IPS DF 6.9 (cell line): ENCODE measurements at regions not wholly inside any gene's neighbourhood (a gene's known extent, or its start where the extent isn't known, plus 50 kb on each side); places are given as distances from the start of the nearest gene placed in this dataset.
"Not testable (repeated sequence)": the region's sequence is repeated elsewhere in the genome, so short reads cannot be mapped to it uniquely, and the experiment has no call there.

Source experiments
- DNase-seq: peaks from one replicate; pipeline ENCODE4 v3.0.0-alpha.2; 2013; ENCODE audit warnings: low read depth, low spot score
- H3K27ac ChIP-seq: one replicate; pipeline ENCODE4 v1.5.1; 2013; ENCODE audit warnings: low read length, control low read depth
- H3K27me3 ChIP-seq: 2 replicates; pipeline ENCODE4 v1.6.1; 2013; ENCODE audit warnings: mild to moderate bottlenecking, low read length; ENCODE audit not compliant: control insufficient read depth, insufficient read depth
- H3K36me3 ChIP-seq: 2 replicates; pipeline ENCODE4 v1.6.1; 2013; ENCODE audit warnings: low read length; ENCODE audit not compliant: control insufficient read depth, insufficient read depth
- H3K4me1 ChIP-seq: 2 replicates; pipeline ENCODE4 v1.6.1; 2013; ENCODE audit warnings: low read length; ENCODE audit not compliant: control insufficient read depth, insufficient read depth
- H3K4me3 ChIP-seq: 2 replicates; pipeline ENCODE4 v1.5.1; 2013; ENCODE audit warnings: mild to moderate bottlenecking, low read length
- H3K9me3 ChIP-seq: 2 replicates; pipeline ENCODE4 v1.6.1; 2013; ENCODE audit warnings: low read length, inconsistent platforms; ENCODE audit not compliant: control insufficient read depth, insufficient read depth
- WGBS: extraction: QIAGEN DNeasy Blood & Tissue Kit; methylation state at CpG from one replicate; pipeline ENCODE4 v1.1.7; 2013; ENCODE audit warnings: mixed read lengths, missing lambda C conversion rate; ENCODE audit not compliant: insufficient read length, insufficient coverage; 5-methylcytosine and 5-hydroxymethylcytosine counted together

GRCh38 chr7:47179812-47180515, 401.9 kb downstream of the TNS3 start:
- H3K27me3 ChIP-seq: no peaks in the 10 kb centered on the region
- DNase-seq: no peak
- no peak overlapping the region for H3K27ac ChIP-seq
- no peaks in the 10 kb centered on the region for H3K4me1 ChIP-seq
- no peaks in the 10 kb centered on the region for H3K9me3 ChIP-seq
- H3K4me3 ChIP-seq: no peak overlapping the region
- no peaks in the 10 kb centered on the region for H3K36me3 ChIP-seq
- WGBS: no CpG with 5 or more reads among the region's 8 CpGs

GRCh38 chr7:47172602-47173539, 409.0 kb downstream of the TNS3 start:
- not testable (repeated sequence) for H3K27me3 ChIP-seq, H3K4me1 ChIP-seq, H3K27ac ChIP-seq, H3K36me3 ChIP-seq, H3K9me3 ChIP-seq, H3K4me3 ChIP-seq, DNase-seq
- WGBS: no CpG with 5 or more reads among the region's 7 CpGs

- Histone ChIP-seq H3K27ac (no peak overlapping the region), H3K4me1 (no peaks in the 10 kb centered on the region), H3K9me3 (no peaks in the 10 kb centered on the region), H3K4me3 (no peak overlapping the region), H3K36me3 (no peaks in the 10 kb centered on the region), H3K27me3 (no peaks in the 10 kb centered on the region)
- WGBS: no CpG with 5 or more reads among the region's 1 CpG
- no peak for DNase-seq
Observed at GRCh38 chr7:47170516-47170915, 411.4 kb downstream of the TNS3 start.

- no peak for DNase-seq
- no peaks in the 10 kb centered on the region for H3K4me1 ChIP-seq
- H3K36me3 ChIP-seq: no peaks in the 10 kb centered on the region
- H3K27me3 ChIP-seq: no peaks in the 10 kb centered on the region
- no CpG with 5 or more reads among the region's 3 CpGs for WGBS
- H3K9me3 ChIP-seq: no peaks in the 10 kb centered on the region; the same call in 1 of the 2 replicates
- H3K4me3 ChIP-seq: no peak overlapping the region
- no peak overlapping the region for H3K27ac ChIP-seq
Observed at GRCh38 chr7:47154791-47155190, 427.1 kb downstream of the TNS3 start.

- no peaks in the 10 kb centered on the region for H3K9me3 ChIP-seq
- H3K27me3 ChIP-seq: no peaks in the 10 kb centered on the region
- no CpG with 5 or more reads among the region's 6 CpGs for WGBS
- no peaks in the 10 kb centered on the region for H3K4me1 ChIP-seq
- H3K36me3 ChIP-seq: no peaks in the 10 kb centered on the region
- H3K27ac ChIP-seq: no peak overlapping the region
- DNase-seq: peak; percentile 45
- H3K4me3 ChIP-seq: no peak overlapping the region
Observed at GRCh38 chr7:47153576-47153975, 428.3 kb downstream of the TNS3 start.

GRCh38 chr7:47153058-47153457, 428.9 kb downstream of the TNS3 start:
- no peak overlapping the region for H3K4me3 ChIP-seq
- no peak overlapping the region for H3K27ac ChIP-seq
- no peaks in the 10 kb centered on the region for H3K36me3 ChIP-seq
- H3K4me1 ChIP-seq: no peaks in the 10 kb centered on the region
- H3K27me3 ChIP-seq: no peaks in the 10 kb centered on the region
- H3K9me3 ChIP-seq: no peaks in the 10 kb centered on the region
- no peak for DNase-seq
- no CpG with 5 or more reads among the region's 5 CpGs for WGBS

GRCh38 chr7:47152307-47152706, 429.6 kb downstream of the TNS3 start:
- Histone ChIP-seq H3K27me3 (no peaks in the 10 kb centered on the region), H3K27ac (no peak overlapping the region), H3K4me1 (no peaks in the 10 kb centered on the region), H3K4me3 (no peak overlapping the region), H3K9me3 (no peaks in the 10 kb centered on the region), H3K36me3 (no peaks in the 10 kb centered on the region)
- DNase-seq: no peak
- no CpG with 5 or more reads among the region's 2 CpGs for WGBS

- no peak overlapping the region for H3K27ac ChIP-seq
- no CpG with 5 or more reads among the region's 4 CpGs for WGBS
- no peaks in the 10 kb centered on the region for H3K27me3 ChIP-seq
Observed at GRCh38 chr7:47150497-47151260, 431.2 kb downstream of the TNS3 start.

GRCh38 chr7:47149971-47150370, 431.9 kb downstream of the TNS3 start:
- DNase-seq: no peak
- Histone ChIP-seq H3K27me3 (no peaks in the 10 kb centered on the region), H3K36me3 (no peaks in the 10 kb centered on the region), H3K27ac (no peak overlapping the region), H3K4me3 (no peak overlapping the region), H3K4me1 (no peaks in the 10 kb centered on the region), H3K9me3 (no peaks in the 10 kb centered on the region)
- WGBS: no CpG with 5 or more reads among the region's 4 CpGs

More at GRCh38 chr7:47150497-47151260, 431.2 kb downstream of the TNS3 start:
- DNase-seq: no peak
- Histone ChIP-seq H3K4me3 (no peak overlapping the region), H3K4me1 (no peaks in the 10 kb centered on the region), H3K36me3 (no peaks in the 10 kb centered on the region), H3K9me3 (no peaks in the 10 kb centered on the region)

GRCh38 chr7:47149208-47149839, 432.6 kb downstream of the TNS3 start:
- DNase-seq: no peak
- no peaks in the 10 kb centered on the region for H3K27me3 ChIP-seq
- no CpG with 5 or more reads among the region's 6 CpGs for WGBS
- no peaks in the 10 kb centered on the region for H3K36me3 ChIP-seq
- H3K4me3 ChIP-seq: no peak overlapping the region
- no peaks in the 10 kb centered on the region for H3K4me1 ChIP-seq
- H3K27ac ChIP-seq: no peak overlapping the region
- H3K9me3 ChIP-seq: no peaks in the 10 kb centered on the region
